Hematopoietic multipotent progenitor cell treated with erythropoietin and hydrocortisone succinate and interleukin-3 and kit ligand, for 17 days (in vitro differentiated cells): ENCODE measurements at regions not wholly inside any gene's neighbourhood (a gene's known extent, or its start where the extent isn't known, plus 50 kb on each side); places are given as distances from the start of the nearest gene placed in this dataset.

ENCODE experiments used
- DNase-seq: peaks from one replicate; pipeline ENCODE4 v3.0.0-alpha.2; 2015; ENCODE audit warnings: low spot score

DNA sequence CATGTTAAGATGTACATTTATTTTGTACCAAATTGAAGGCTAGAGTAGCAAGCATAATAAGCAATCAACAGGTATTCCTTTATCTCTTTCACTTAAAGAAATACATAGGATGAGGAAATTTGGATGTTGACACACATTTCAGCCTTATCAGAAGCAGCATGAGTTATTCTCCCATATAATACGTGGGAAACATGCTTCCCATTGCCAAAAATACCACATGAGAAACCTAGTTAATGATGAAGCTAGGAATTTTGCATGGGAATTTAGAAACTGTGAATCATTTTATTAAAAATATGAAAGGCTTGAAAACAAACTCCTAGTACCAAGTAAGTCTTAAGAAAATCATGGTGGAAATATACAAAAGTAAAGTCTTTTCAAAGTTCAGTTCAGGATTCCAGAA, 751.8 kb downstream of the TSN start:
- DNase-seq = no peak

GRCh38 chr2:122512091-122512490, 756.6 kb downstream of the TSN start:
- no peak for DNase-seq

- DNase-seq = no peak
These were observed 759.1 kb downstream of the TSN start for GRCh38 chr2:122514451-122514996.

GRCh38 chr2:122515731-122516290, 760.4 kb downstream of the TSN start:
- DNase-seq = no peak

DNA sequence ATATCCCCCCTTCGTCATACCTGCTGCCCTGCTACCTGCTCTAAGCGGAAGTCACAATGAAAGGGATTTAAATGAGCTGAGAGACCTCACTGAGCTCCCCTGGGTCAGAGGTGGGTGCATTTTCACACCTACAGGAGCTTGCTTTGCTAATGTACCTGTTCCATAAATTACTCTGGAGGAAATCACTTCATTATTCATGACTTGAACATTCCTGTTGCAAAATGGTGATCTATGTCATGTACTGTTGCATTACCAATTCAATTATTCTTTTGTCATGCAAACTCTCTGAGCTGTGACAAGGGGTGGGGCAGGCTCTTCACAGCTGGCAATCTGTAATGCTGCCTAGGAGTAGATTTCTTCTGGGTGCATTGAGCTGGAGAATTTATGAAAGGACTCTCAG, 761.3 kb downstream of the TSN start:
- DNase-seq = no peak

DNA sequence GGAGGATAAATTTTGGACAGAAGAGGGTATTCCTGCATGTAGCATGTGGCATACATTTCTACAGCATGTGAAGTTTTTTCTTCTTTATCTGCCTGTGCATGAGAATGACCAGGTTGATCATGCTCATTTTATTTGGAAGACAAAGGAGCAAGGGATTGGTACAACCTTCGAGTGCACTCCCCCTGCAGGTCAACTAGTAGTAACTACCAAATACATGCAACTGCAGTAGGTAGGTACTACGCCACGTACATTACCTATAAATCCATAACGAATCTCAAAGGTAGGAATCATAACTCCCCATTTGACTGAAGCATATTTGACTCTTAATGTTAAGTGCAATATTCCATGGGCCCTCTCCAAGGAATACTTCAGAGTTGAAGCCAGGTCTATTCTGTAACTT, 763.9 kb downstream of the TSN start:
- DNase-seq = no peak

DNA sequence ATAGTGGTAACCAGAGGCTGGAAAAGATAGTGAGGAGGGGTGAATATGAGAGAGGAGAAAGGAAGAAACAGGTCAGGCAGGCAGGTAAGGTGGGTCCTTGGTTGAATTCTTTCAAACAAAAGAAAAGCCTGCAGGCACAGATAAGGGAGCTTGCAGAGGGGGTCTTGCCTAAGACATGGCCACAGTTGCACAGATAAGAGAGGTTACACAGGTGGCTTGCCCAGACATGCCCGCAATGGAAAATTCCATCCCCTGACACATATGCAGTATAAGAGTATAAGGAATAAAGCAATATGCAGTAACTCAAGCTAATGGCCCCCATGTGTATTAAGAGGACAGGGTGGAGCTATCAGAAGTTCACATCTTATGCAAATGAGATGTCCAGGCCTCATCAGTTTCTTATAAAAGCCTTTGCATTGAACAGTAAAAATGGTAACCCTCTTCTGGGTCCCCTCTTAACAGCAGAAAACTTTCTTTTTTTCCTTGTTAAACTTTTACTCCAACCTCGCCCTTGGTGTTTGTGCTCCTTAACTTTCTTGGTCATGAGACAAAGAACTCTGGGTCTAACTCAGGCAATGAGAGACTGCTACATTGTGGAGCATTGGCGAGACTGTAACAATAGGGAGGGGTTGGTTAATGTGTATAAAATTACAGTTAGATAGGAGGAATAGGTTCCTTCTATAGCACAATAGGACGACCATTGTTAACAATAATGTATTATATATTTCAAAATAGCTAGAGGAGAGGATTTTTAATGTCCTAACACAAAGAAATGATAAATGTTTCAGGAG, 764.6 kb downstream of the TSN start:
- no peak for DNase-seq

DNA sequence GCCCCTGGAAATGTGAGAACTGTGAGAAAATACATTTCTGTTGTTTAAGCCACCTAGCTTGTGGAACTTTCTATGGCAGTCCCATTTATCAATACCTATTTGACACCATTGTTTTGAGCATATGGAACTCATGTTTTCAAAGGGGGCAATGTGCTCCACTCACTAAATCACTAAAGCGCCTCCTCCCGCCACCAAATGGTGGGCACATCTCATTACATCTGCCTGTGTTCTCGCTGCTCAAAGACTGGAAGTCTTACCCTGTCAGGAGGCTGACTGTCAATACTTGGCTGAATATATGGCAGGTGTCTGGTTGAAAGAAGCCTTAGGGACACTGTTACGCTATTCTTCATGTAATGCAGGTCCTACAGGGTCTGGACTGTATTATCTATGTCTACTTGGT, 767.7 kb downstream of the TSN start:
- no peak for DNase-seq

GRCh38 chr2:122523981-122524380, 768.5 kb downstream of the TSN start:
- no peak for DNase-seq

- DNase-seq = no peak
These were observed 769.9 kb downstream of the TSN start for GRCh38 chr2:122525336-122525735.

- DNase-seq = no peak
These were observed 772.6 kb downstream of the TSN start for GRCh38 chr2:122528061-122528460.

GRCh38 chr2:122528958-122529705, 773.7 kb downstream of the TSN start:
- no peak for DNase-seq

DNA sequence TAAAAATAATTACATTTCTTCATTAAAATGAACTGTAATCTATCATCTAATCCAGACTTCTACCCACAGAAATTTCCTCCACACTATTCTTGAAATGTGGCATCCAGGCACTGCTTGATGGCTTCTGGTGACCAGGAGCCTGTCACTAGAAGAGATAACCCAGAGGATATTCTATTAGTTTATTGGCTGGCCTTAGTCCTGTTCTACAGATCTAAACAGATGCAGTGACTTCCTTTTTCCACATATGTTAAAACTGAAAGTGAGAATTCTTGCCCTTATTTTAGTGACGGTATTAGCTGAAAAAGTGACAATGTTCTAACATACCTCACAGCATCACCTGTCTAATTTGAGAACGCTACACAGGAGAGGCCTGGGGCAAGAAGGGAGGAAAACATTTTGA, 775.4 kb downstream of the TSN start:
- DNase-seq = no peak

DNA sequence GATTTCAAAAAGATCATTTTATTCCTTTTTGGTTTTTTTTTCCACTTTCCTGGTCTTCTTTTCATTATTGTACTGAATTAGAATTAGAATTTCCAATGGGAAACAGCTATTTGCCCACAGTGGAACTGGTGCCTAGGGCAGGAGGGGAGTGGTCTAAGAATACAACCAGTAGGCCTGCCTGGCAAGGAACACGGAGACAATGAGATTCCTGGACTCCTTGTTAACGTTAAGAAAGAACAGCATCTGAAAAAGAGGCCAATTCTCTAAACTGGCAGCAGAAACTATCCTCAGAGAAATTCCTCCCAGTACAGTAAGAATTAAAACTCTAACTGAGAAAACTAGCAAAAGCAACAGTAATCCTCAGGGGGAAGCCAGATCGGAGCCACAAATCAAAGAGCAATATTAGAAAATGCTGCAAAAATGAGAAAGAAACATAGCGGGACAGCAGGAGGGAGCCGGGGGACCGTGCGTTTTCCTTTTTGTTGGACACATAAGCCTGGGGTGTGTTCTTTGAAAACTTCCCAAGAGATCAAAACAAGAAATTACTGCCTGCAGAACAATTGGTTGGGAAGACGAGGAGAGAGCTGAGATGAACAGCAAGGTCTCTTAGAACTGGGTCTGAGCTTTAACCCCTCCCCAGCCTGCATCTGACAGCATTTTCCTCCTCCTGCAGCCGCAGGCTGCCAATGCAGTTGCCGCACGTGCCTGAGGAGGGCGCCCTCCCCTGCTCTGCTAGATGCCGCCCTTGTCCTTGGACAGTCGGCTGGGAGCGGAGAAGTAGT, 776.0 kb downstream of the TSN start:
- DNase-seq = no peak

DNA sequence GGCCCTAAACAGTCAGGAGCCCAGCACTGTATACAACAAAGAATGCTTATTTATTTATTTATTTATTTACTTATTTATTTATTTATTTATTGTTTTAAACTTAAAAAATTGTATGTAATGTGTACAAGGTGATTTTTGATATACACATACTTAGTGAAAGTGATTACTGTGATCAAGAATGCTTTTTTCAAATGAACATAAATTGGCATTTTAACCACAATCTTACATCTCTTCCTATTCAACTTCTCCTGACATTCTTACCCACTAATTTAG, 776.6 kb downstream of the TSN start:
- DNase-seq = no peak

GRCh38 chr2:122532481-122532880, 777.0 kb downstream of the TSN start:
- no peak for DNase-seq

GRCh38 chr2:122535960-122536505, 780.6 kb downstream of the TSN start:
- DNase-seq = no peak

- DNase-seq = no peak
These were observed 783.9 kb downstream of the TSN start for GRCh38 chr2:122539311-122539710.

GRCh38 chr2:122539920-122540319, 784.5 kb downstream of the TSN start:
- DNase-seq = no peak

DNA sequence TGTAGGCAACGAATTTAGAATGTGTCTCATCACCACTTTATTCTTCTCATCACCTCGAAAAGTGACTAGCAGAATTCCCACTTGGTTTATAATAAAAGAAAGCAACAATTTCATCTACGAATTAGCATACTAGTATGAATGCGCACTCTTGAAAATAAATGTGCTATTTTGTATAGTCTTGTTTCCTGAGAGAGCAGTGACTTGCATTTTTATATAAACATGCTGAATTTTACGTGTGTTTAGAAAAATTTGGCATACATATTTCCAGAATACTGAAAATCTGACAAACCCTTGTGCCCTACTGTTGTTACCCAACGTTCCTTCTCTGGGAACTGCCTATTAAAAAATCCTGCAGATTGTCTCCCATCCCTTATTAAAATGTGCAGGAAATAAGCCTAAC, 786.8 kb downstream of the TSN start:
- no peak for DNase-seq

- no peak for DNase-seq
These were observed 787.2 kb downstream of the TSN start for GRCh38 chr2:122542646-122543045.

GRCh38 chr2:122543815-122544214, 788.4 kb downstream of the TSN start:
- DNase-seq = no peak
